Natural killer cell (primary cell): ENCODE measurements at regions not wholly inside any gene's neighbourhood (a gene's known extent, or its start where the extent isn't known, plus 50 kb on each side); places are given as distances from the start of the nearest gene placed in this dataset.
"Not testable (repeated sequence)": the region's sequence is repeated elsewhere in the genome, so short reads cannot be mapped to it uniquely, and the experiment has no call there.

Experiments used
- ATAC-seq, 3 donors: fragments of 150-1000 bp in 2 of 3; fragments of 200-7000 bp in 1 of 3; cut with Tn5 transposase; 1 replicate in 1 of 3; 2 replicates in 2 of 3; pipeline ENCODE4 v1.10.0; 2021; ENCODE audit warnings: mild to moderate bottlenecking in 2 of 3, moderate library complexity in 2 of 3
- DNase-seq, 2 donors: peaks; one replicate each; pipeline versions ENCODE4 v3.0.0 to v3.0.0-alpha.2; 2013 to 2021; ENCODE audit warnings: mixed read lengths in 1 of 2
- H3K27ac ChIP-seq: one replicate; pipeline ENCODE4 v1.5.1; 2013; ENCODE audit warnings: mild to moderate bottlenecking, low read length
- H3K27me3 ChIP-seq: one replicate; pipeline ENCODE4 v1.6.1; 2013; ENCODE audit warnings: low read length; ENCODE audit not compliant: control insufficient read depth, insufficient read depth
- H3K36me3 ChIP-seq: one replicate; pipeline ENCODE4 v1.6.1; 2013; ENCODE audit warnings: low read length; ENCODE audit not compliant: control insufficient read depth, insufficient read depth
- H3K4me1 ChIP-seq: one replicate; pipeline ENCODE4 v1.6.1; 2013; ENCODE audit warnings: low read length; ENCODE audit not compliant: control insufficient read depth, insufficient read depth
- H3K4me3 ChIP-seq: one replicate; pipeline ENCODE4 v1.5.1; 2013; ENCODE audit warnings: low read length
- H3K9me3 ChIP-seq: one replicate; pipeline ENCODE4 v1.6.1; 2013; ENCODE audit warnings: low read length; ENCODE audit not compliant: control insufficient read depth, insufficient read depth
- H3K27ac Mint-ChIP-seq, 2 donors: one replicate each; pipeline ENCODE4 v1.8.0; 2022; ENCODE audit warnings: mild to moderate bottlenecking in 2 of 2, mixed read lengths in 2 of 2, moderate library complexity in 1 of 2
- H3K27me3 Mint-ChIP-seq, 2 donors: one replicate each; pipeline ENCODE4 v1.8.0; 2022; ENCODE audit warnings: low read depth in 2 of 2, mixed read lengths in 2 of 2
- H3K36me3 Mint-ChIP-seq: one replicate; pipeline ENCODE4 v1.8.0; 2022; ENCODE audit warnings: mixed read lengths
- H3K4me1 Mint-ChIP-seq, 2 donors: one replicate each; pipeline ENCODE4 v1.8.0; 2022; ENCODE audit warnings: mixed read lengths in 2 of 2
- H3K4me3 Mint-ChIP-seq: one replicate; pipeline ENCODE4 v1.8.0; 2022; ENCODE audit warnings: mild to moderate bottlenecking, moderate library complexity, mixed read lengths
- H3K9me3 Mint-ChIP-seq, 2 donors: one replicate each; pipeline ENCODE4 v1.8.0; 2022; ENCODE audit warnings: mixed read lengths in 2 of 2
- CTCF ChIP-seq: fragments of 200-600 bp; IDR thresholded peaks from one replicate; pipeline ENCODE4 v1.8.0; 2022; ENCODE audit warnings: antibody characterized with exemption
- WGBS: methylation state at CpG from one replicate; pipeline ENCODE4 v1.1.7; 2013; ENCODE audit warnings: missing lambda C conversion rate; ENCODE audit not compliant: insufficient coverage; 5-methylcytosine and 5-hydroxymethylcytosine counted together
- intact Hi-C: fragments of 100-400 bp; cut with micrococcal nuclease; formaldehyde crosslinking; loops from one replicate; pipeline ENCODE4 v1.14.2; 2022

- no peak for DNase-seq
- TF ChIP-seq CTCF = no peak
- no peaks in the 10 kb centered on the region for H3K36me3 Mint-ChIP-seq
- H3K27me3 ChIP-seq = no peaks in the 10 kb centered on the region
- H3K4me3 Mint-ChIP-seq = no peak overlapping the region
- WGBS = 89% methylated on average over 4 of the region's 4 CpGs
- no peaks in the 10 kb centered on the region for H3K4me1 ChIP-seq
- ATAC-seq = no peak
- no peaks in the 10 kb centered on the region for H3K36me3 ChIP-seq
- no peaks in the 10 kb centered on the region for H3K4me1 Mint-ChIP-seq
- H3K4me3 ChIP-seq = no peak overlapping the region
- H3K27ac Mint-ChIP-seq = no peak overlapping the region
- peaks cover 6 to 9% of the 10 kb centered on the region in 2 donors for H3K27me3 Mint-ChIP-seq
- no peaks in the 10 kb centered on the region for H3K9me3 ChIP-seq
- H3K9me3 Mint-ChIP-seq = no peaks in the 10 kb centered on the region
- no peak overlapping the region for H3K27ac ChIP-seq
- intact Hi-C loops = no loop called here
Observed at GRCh38 chr7:112670193-112670592, 120.0 kb downstream of the TMEM168 start.

- no peak overlapping the region for H3K27ac ChIP-seq
- intact Hi-C loops = no loop called here
Observed at GRCh38 chr7:112678626-112679025, 111.6 kb downstream of the TMEM168 start.

GRCh38 chr7:112689466-112690177 is 100.6 kb downstream of the TMEM168 start:
- H3K27ac ChIP-seq, H3K36me3 ChIP-seq, H3K36me3 Mint-ChIP-seq, H3K4me1 ChIP-seq, H3K9me3 Mint-ChIP-seq, ATAC-seq, H3K4me3 ChIP-seq, DNase-seq, H3K27me3 ChIP-seq, H3K4me3 Mint-ChIP-seq, H3K27me3 Mint-ChIP-seq, H3K9me3 ChIP-seq, H3K27ac Mint-ChIP-seq, intact Hi-C loops, H3K4me1 Mint-ChIP-seq: not testable (repeated sequence)
- 73% methylated on average over 6 of the region's 6 CpGs for WGBS

More at GRCh38 chr7:112678626-112679025, 111.6 kb downstream of the TMEM168 start:
- no peaks in the 10 kb centered on the region for H3K9me3 ChIP-seq
- no peaks in the 10 kb centered on the region for H3K4me1 ChIP-seq
- 97% methylated on average over 5 of the region's 6 CpGs for WGBS
- ATAC-seq (no peak), DNase-seq (no peak)
- no peak overlapping the region for H3K4me3 Mint-ChIP-seq
- H3K9me3 Mint-ChIP-seq = peaks cover 0 to 2% of the 10 kb centered on the region in 2 donors
- no peaks in the 10 kb centered on the region for H3K27me3 ChIP-seq
- peaks cover 0 to 3% of the 10 kb centered on the region in 2 donors for H3K27me3 Mint-ChIP-seq
- no peak overlapping the region for H3K27ac Mint-ChIP-seq
- no peaks in the 10 kb centered on the region for H3K36me3 ChIP-seq
- no peaks in the 10 kb centered on the region for H3K36me3 Mint-ChIP-seq
- no peak overlapping the region for H3K4me3 ChIP-seq
- H3K4me1 Mint-ChIP-seq = no peaks in the 10 kb centered on the region
- no peak for TF ChIP-seq CTCF

- Mint-ChIP-seq H3K4me1 (no peaks in the 10 kb centered on the region), H3K4me3 (no peak overlapping the region), H3K36me3 (peaks cover 8% of the 10 kb centered on the region), H3K27me3 (peaks cover 0 to 18% of the 10 kb centered on the region in 2 donors), H3K9me3 (peaks cover 2% of the 10 kb centered on the region in 2 donors), H3K27ac (no peak overlapping the region)
- intact Hi-C loops = no loop called here
- Histone ChIP-seq H3K9me3 (no peaks in the 10 kb centered on the region), H3K4me3 (no peak overlapping the region), H3K36me3 (no peaks in the 10 kb centered on the region), H3K4me1 (no peaks in the 10 kb centered on the region), H3K27me3 (no peaks in the 10 kb centered on the region), H3K27ac (no peak overlapping the region)
- ATAC-seq (no peak), DNase-seq (no peak)
- TF ChIP-seq CTCF = no peak
- WGBS = 48% methylated on average over 1 of the region's 2 CpGs
Observed at GRCh38 chr7:112692333-112692732, 97.9 kb downstream of the TMEM168 start.

- intact Hi-C loops, H3K9me3 Mint-ChIP-seq: not testable (repeated sequence)
- H3K27me3 Mint-ChIP-seq = peaks cover 0 to 24% of the 10 kb centered on the region in 2 donors
Observed at GRCh38 chr7:112697211-112697610, 93.0 kb downstream of the TMEM168 start.

More at GRCh38 chr7:112697211-112697610, 93.0 kb downstream of the TMEM168 start:
- 97% methylated on average over 30 of the region's 30 CpGs for WGBS
- H3K36me3 ChIP-seq, DNase-seq, ATAC-seq, H3K27me3 ChIP-seq, H3K4me1 ChIP-seq, H3K4me1 Mint-ChIP-seq, H3K9me3 ChIP-seq, H3K36me3 Mint-ChIP-seq, H3K27ac Mint-ChIP-seq, H3K4me3 Mint-ChIP-seq, H3K4me3 ChIP-seq, H3K27ac ChIP-seq: not testable (repeated sequence)
